Astrocyte (in vitro differentiated cells and primary cell): ENCODE measurements at regions not wholly inside any gene's neighbourhood (a gene's known extent, or its start where the extent isn't known, plus 50 kb on each side); places are given as distances from the start of the nearest gene placed in this dataset.
"Not testable (repeated sequence)": the region's sequence is repeated elsewhere in the genome, so short reads cannot be mapped to it uniquely, and the experiment has no call there.

ENCODE experiments used
- DNase-seq: peaks from one replicate; pipeline ENCODE4 v3.0.0-alpha.2; 2010; ENCODE audit warnings: low read depth
- FAIRE-seq: peaks from 2 replicates; lab custom pipeline; 2011; peaks lifted over from hg19 to GRCh38; lab: Jason Lieb, UNC
- H2AFZ ChIP-seq: 2 replicates; pipeline ENCODE4 v1.6.0; 2012; ENCODE audit warnings: low read depth, low read length, inconsistent platforms
- H3K27ac ChIP-seq: 2 replicates; pipeline ENCODE4 v1.5.1; 2011; ENCODE audit warnings: low read depth, low read length, inconsistent platforms
- H3K27me3 ChIP-seq: 2 replicates; pipeline ENCODE4 v1.6.0; 2011; ENCODE audit warnings: low read length, inconsistent platforms; ENCODE audit not compliant: insufficient read depth
- H3K36me3 ChIP-seq: 2 replicates; pipeline ENCODE4 v1.5.1; 2011; ENCODE audit warnings: low read length, inconsistent platforms; ENCODE audit not compliant: insufficient read depth
- H3K4me1 ChIP-seq: 2 replicates; pipeline ENCODE4 v1.5.1; 2011; ENCODE audit warnings: low read length, inconsistent platforms; ENCODE audit not compliant: insufficient read depth
- H3K4me2 ChIP-seq: 2 replicates; pipeline ENCODE4 v1.6.0; 2012; ENCODE audit warnings: low read length, inconsistent platforms
- H3K4me3 ChIP-seq: 2 replicates; pipeline ENCODE4 v1.5.1; 2011; ENCODE audit warnings: low read depth, mild to moderate bottlenecking, low read length, inconsistent platforms; ENCODE audit not compliant: insufficient read depth
- H3K79me2 ChIP-seq: 2 replicates; pipeline ENCODE4 v1.6.0; 2012; ENCODE audit warnings: mild to moderate bottlenecking, low read length, inconsistent platforms; ENCODE audit not compliant: insufficient read depth
- H3K9ac ChIP-seq: 2 replicates; pipeline ENCODE4 v1.6.0; 2012; ENCODE audit warnings: mild to moderate bottlenecking, low read length, inconsistent platforms
- H3K9me3 ChIP-seq: 2 replicates; pipeline ENCODE4 v1.5.1; 2012; ENCODE audit warnings: low read depth, mild to moderate bottlenecking, low read length, inconsistent platforms; ENCODE audit not compliant: insufficient read depth
- H4K20me1 ChIP-seq: 2 replicates; pipeline ENCODE4 v1.6.0; 2012; ENCODE audit warnings: low read length, inconsistent platforms; ENCODE audit not compliant: insufficient read depth
- H3K27ac Mint-ChIP-seq: one replicate; pipeline ENCODE4 v1.8.0; 2021; ENCODE audit warnings: mild to moderate bottlenecking, mixed read lengths; ENCODE audit not compliant: unreplicated experiment
- H3K27me3 Mint-ChIP-seq: one replicate; pipeline ENCODE4 v1.8.0; 2021; ENCODE audit warnings: low read depth, mixed read lengths; ENCODE audit not compliant: unreplicated experiment
- H3K36me3 Mint-ChIP-seq: one replicate; pipeline ENCODE4 v1.8.0; 2021; ENCODE audit warnings: low read depth, mixed read lengths; ENCODE audit not compliant: unreplicated experiment
- H3K4me1 Mint-ChIP-seq: one replicate; pipeline ENCODE4 v1.8.0; 2021; ENCODE audit warnings: low read depth, mixed read lengths; ENCODE audit not compliant: unreplicated experiment
- H3K4me3 Mint-ChIP-seq: one replicate; pipeline ENCODE4 v1.8.0; 2021; ENCODE audit warnings: mild to moderate bottlenecking, moderate library complexity, mixed read lengths; ENCODE audit not compliant: unreplicated experiment
- H3K9me3 Mint-ChIP-seq: one replicate; pipeline ENCODE4 v1.8.0; 2021; ENCODE audit warnings: mild to moderate bottlenecking, mixed read lengths; ENCODE audit not compliant: unreplicated experiment
- EZH2 ChIP-seq: IDR thresholded peaks from 2 replicates; pipeline ENCODE4 v1.6.1; 2012; ENCODE audit warnings: mild to moderate bottlenecking, low read length, inconsistent platforms; ENCODE audit not compliant: insufficient read depth
- TF ChIP-seq, protein P1 (sequence below): IDR thresholded peaks from 2 replicates; pipeline ENCODE4 v1.5.1; 2011; ENCODE audit warnings: low read depth, mild to moderate bottlenecking, inconsistent platforms, low read length, moderate library complexity; ENCODE audit not compliant: insufficient read depth

DNA sequence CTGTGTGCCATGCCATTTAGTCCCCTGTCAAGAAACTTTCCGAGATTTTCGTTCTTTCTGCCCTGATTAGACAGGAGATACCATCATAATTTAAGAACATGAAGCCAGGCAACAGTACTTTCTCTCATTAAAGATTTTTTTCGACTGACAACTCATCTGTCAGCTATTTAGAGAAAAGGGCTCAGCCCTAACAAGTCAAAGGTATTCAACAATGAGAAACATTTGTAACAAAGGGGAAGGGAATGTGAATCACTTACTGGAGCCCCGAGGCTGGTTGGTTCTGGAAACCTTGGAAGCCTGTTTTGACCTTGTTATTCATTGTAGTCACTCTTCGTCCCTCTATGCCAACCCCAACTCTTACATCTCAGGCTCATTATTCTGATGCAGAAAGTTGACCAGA lies 199.4 kb downstream of the SPP2 start:
- peak; percentile 91 for DNase-seq
- Mint-ChIP-seq H3K9me3 (peaks cover 3% of the 10 kb centered on the region), H3K27me3 (no peaks in the 10 kb centered on the region), H3K27ac (peak overlapping the region; percentile 59), H3K36me3 (no peaks in the 10 kb centered on the region), H3K4me1 (peaks cover 49% of the 10 kb centered on the region), H3K4me3 (peak overlapping the region; percentile 1)
- peak overlapping the region; percentile 85 for H3K9ac ChIP-seq
- no peaks in the 10 kb centered on the region for H3K9me3 ChIP-seq
- TF ChIP-seq, protein P1, sequence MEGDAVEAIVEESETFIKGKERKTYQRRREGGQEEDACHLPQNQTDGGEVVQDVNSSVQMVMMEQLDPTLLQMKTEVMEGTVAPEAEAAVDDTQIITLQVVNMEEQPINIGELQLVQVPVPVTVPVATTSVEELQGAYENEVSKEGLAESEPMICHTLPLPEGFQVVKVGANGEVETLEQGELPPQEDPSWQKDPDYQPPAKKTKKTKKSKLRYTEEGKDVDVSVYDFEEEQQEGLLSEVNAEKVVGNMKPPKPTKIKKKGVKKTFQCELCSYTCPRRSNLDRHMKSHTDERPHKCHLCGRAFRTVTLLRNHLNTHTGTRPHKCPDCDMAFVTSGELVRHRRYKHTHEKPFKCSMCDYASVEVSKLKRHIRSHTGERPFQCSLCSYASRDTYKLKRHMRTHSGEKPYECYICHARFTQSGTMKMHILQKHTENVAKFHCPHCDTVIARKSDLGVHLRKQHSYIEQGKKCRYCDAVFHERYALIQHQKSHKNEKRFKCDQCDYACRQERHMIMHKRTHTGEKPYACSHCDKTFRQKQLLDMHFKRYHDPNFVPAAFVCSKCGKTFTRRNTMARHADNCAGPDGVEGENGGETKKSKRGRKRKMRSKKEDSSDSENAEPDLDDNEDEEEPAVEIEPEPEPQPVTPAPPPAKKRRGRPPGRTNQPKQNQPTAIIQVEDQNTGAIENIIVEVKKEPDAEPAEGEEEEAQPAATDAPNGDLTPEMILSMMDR = no peak
- TF ChIP-seq EZH2 = no peak
- H3K4me2 ChIP-seq = peak overlapping the region; percentile 55
- H3K4me3 ChIP-seq = no peak overlapping the region
- FAIRE-seq = peak; percentile 87
- H3K27me3 ChIP-seq = no peaks in the 10 kb centered on the region
- H4K20me1 ChIP-seq = no peaks in the 10 kb centered on the region
- H3K27ac ChIP-seq = peak overlapping the region; percentile 95
- H3K36me3 ChIP-seq = no peaks in the 10 kb centered on the region
- H3K4me1 ChIP-seq = peaks cover 49% of the 10 kb centered on the region
- H2AFZ ChIP-seq = no peak overlapping the region
- no peaks in the 10 kb centered on the region for H3K79me2 ChIP-seq

DNA sequence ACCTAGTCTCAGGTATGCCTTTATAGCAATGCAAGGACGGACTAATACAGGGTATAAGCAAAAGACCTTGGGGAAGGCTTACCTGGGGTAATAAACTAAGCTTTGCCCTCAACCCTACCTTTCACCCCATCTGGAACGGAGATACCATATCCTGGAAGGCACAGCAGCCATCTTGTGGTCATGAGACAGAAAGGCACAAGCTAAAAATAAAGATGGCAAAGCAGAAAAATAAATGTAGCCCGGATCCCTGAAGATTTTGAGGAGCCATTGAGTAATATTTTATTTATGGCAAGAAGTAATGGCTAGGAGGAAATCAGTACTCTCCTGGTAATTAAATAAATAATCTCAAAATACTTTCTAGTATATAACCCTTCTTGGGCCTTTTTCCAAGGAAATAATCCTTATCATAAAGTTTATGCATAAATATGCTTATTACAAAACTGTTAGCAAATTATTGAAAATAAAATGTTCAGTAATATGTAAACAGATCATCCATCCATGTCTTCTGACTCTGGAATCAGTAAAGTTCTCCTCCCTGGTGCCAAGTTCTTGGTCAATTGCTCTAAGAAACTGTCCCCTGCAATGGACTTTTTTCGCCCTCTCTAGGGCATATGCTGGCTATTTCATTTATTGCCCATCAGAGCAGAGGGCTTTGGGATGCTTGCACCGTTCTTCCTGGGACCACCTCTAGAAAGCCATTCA lies 198.7 kb downstream of the SPP2 start:
- TF ChIP-seq EZH2 = no peak
- TF ChIP-seq, protein P1 = no peak
- H3K4me1 Mint-ChIP-seq = peaks cover 55% of the 10 kb centered on the region
- peak overlapping the region; percentile 85 for H3K9ac ChIP-seq
- no peak overlapping the region for H3K4me3 ChIP-seq
- no peaks in the 10 kb centered on the region for H3K79me2 ChIP-seq
- no peak for DNase-seq
- H2AFZ ChIP-seq = no peak overlapping the region
- no peaks in the 10 kb centered on the region for H3K9me3 ChIP-seq
- no peaks in the 10 kb centered on the region for H3K27me3 ChIP-seq
- H3K36me3 Mint-ChIP-seq = no peaks in the 10 kb centered on the region
- no peak overlapping the region for H3K4me3 Mint-ChIP-seq
- peak overlapping the region; percentile 95 for H3K27ac ChIP-seq
- peak overlapping the region; percentile 59 for H3K27ac Mint-ChIP-seq
- H3K36me3 ChIP-seq = no peaks in the 10 kb centered on the region
- H3K4me1 ChIP-seq = peaks cover 55% of the 10 kb centered on the region
- no peaks in the 10 kb centered on the region for H4K20me1 ChIP-seq
- peaks cover 3% of the 10 kb centered on the region for H3K9me3 Mint-ChIP-seq
- peak overlapping the region; percentile 55 for H3K4me2 ChIP-seq
- H3K27me3 Mint-ChIP-seq = no peaks in the 10 kb centered on the region
- FAIRE-seq = peak; percentile 5

DNA sequence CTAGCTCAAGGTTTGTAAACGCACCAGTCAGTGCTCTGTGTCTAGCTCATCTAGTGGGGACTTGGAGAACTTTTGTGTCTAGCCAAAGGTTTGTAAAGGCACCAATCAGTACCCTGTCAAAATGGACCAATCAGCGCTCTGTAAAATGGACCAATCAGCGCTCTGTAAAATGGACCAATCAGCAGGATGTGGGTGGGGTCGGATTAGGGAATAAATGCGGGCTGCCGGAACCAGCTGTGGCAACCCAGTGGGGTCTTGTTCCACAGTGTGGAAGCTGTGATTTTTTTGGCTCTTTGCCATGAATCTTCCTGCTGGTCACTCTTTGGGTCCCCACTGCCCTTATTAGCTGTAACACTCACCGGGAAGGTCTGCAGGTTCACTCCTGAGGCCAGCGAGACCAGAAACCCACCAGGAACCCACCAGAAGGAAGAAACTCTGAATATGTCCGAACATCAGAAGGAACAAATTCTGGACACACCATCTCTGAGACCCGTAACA lies 197.8 kb downstream of the SPP2 start:
- H3K4me3 ChIP-seq, H3K9me3 Mint-ChIP-seq, H3K4me3 Mint-ChIP-seq, H3K27me3 Mint-ChIP-seq, DNase-seq, H3K27ac Mint-ChIP-seq, H2AFZ ChIP-seq, H3K9ac ChIP-seq, H3K36me3 Mint-ChIP-seq, H3K79me2 ChIP-seq, H4K20me1 ChIP-seq, H3K9me3 ChIP-seq, H3K36me3 ChIP-seq, H3K4me2 ChIP-seq, FAIRE-seq, H3K27me3 ChIP-seq: not testable (repeated sequence)
- Histone ChIP-seq H3K4me1 (peaks cover 62% of the 10 kb centered on the region), H3K27ac (peak overlapping the region; percentile 95)
- H3K4me1 Mint-ChIP-seq = peaks cover 64% of the 10 kb centered on the region
